22Rv1 (cell line): ENCODE measurements at regions not wholly inside any gene's neighbourhood (a gene's known extent, or its start where the extent isn't known, plus 50 kb on each side); places are given as distances from the start of the nearest gene placed in this dataset.

Source experiments
- H3K27ac ChIP-seq: fragments of 450-650 bp; 2 replicates; pipeline ENCODE4 v1.5.1; 2017
- CTCF ChIP-seq: fragments of 450-650 bp; IDR thresholded peaks from 2 replicates; pipeline ENCODE4 v1.5.1; 2017; ENCODE audit warnings: mild to moderate bottlenecking
- ZFX ChIP-seq: fragments of 450-650 bp; IDR thresholded peaks from 2 replicates; pipeline ENCODE4 v1.6.1; 2017; ENCODE audit warnings: antibody characterized with exemption, borderline replicate concordance

DNA sequence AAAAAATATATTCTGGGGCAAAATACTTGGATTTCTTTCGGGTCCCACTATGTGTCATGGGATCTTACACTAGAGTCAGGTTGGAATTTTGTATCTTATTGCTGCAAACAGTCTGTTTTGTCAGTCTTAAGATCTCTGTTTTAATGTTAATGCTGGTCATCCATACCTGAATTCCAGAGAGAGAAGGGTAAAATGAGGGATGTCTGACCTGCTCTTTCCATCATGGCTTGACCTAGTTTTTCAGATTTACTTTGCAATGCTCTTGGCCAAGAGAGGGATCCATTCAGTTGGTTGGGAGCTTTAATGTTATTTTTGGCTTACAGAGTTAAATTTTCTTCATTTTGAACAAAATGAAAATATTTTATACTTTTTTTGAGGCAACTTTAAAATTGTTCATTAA is 117.2 kb downstream of the CASP12 start:
- TF ChIP-seq CTCF = no peak
- no peak for TF ChIP-seq ZFX
- H3K27ac ChIP-seq = no peak overlapping the region

- TF ChIP-seq ZFX = no peak
- no peak for TF ChIP-seq CTCF
- H3K27ac ChIP-seq = no peak overlapping the region
Observed at GRCh38 chr11:104776501-104777170, 121.6 kb downstream of the CASP12 start.

DNA sequence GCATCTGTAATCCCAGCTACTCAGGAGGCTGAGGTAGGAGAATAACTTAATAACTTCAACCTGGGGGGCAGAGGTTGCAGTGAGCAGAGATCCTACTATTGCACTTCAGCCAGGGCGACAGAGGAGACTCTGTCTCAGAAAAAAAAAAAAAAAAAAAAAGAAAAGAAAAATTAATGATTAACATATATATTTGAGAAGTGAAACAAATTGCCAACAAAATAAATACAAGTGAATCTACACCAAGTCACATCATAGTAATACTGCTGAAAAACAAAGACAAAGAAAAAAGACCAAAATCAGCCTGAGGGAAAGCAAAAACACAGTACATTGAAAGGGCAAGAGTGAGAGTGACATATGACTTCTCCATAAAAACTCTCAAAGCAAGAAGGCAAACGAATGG is 123.7 kb downstream of the CASP12 start:
- H3K27ac ChIP-seq = peak overlapping the region; percentile 32; the same call in 1 of the 2 replicates
- no peak for TF ChIP-seq CTCF
- no peak for TF ChIP-seq ZFX

DNA sequence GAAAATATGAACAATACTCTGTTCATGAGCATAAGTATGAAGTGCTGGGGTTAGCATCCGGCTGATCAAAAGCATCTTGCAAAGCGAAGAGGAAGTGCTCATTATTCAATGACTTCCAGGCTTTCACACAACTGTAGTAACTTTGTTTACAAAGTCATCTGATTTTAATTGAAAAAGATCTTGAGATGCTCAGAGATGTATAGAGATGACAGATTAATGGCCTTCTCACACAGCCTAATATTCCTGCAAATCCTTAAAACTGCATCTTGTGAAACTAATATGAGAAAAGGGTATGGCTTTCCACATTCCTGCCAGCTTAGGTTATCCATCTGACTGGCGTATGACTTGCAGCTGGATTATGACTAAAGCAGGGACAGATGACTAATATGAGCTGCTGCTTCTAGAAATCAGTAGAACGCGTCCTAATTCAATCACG is 125.4 kb downstream of the CASP12 start:
- no peak overlapping the region for H3K27ac ChIP-seq
- TF ChIP-seq CTCF = no peak
- no peak for TF ChIP-seq ZFX

GRCh38 chr11:104771763-104772162 is 126.5 kb downstream of the CASP12 start:
- peak overlapping the region; percentile 11; the same call in 1 of the 2 replicates for H3K27ac ChIP-seq
- TF ChIP-seq CTCF = no peak
- no peak for TF ChIP-seq ZFX

GRCh38 chr11:104771046-104771445 is 127.2 kb downstream of the CASP12 start:
- H3K27ac ChIP-seq = peak overlapping the region; percentile 11; the same call in 1 of the 2 replicates

DNA sequence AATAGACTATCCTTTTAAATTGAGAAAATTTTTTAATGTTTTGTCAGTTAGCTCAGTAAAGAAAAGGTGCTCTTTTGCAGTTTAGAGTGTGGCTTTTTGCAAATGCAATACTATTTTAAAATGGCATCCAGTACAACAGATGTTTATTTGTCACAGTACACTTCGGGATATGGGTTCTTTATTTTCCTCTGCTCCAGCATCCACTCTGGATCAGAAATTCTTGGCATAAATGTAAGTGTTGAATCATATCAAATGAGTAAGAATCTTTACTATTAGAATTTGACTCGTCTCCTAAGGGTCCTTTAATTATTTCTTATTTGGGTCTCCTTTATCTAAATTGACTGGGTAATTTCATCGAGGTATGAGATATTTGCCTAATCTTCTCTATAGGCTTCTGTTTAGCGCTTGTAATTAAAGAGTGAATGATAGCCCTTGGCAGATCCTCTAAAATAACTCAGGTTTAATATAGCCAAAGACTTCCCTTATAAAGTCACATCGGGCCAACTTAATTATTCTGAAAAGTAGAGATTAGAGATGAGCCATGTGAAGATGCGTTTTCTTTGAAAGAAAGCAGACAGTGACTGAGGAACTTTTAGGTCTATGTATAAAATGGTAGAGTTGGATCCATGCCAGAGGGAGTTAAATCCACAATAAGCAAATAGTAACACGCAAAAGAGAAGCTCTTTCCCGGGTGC is 132.7 kb downstream of the CASP12 start:
- H3K27ac ChIP-seq = no peak overlapping the region
- no peak for TF ChIP-seq ZFX
- TF ChIP-seq CTCF = no peak
